ENCODE measurements at regions not wholly inside any gene's neighbourhood (a gene's known extent, or its start where the extent isn't known, plus 50 kb on each side); places are given as distances from the start of the nearest gene placed in this dataset.
A peak's percentile ranks its signal among the peaks of the same experiment; 100 is the strongest.

DNA sequence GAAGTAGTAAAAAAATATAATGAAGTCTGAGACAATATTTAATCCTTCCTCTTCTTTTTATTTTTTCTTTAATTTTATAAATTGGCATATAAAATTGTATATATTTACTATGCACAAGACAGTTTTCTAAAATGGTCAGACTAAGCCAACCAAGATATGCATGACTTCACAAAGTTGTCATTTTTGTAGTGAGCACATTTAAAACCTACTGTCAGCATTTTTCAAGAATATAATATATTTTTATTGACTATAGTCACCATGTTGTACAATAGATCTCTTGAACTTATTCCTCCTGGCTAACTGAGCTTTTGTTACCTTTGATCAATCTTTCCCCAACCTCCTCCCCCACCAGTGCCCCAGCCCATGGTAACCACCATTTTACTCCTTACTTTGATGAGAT, 129.2 kb downstream of the ATP6V1G3 start:
- no peaks in the 10 kb centered on the region for H3K36me3 ChIP-seq (replicated peaks in 1 of 2; ENCODE audit: control insufficient read depth in 1 of 2, insufficient read depth in 2 of 2, low read length in 2 of 2)
- no peak overlapping the region for H2AFZ ChIP-seq (ENCODE audit: low read length)
- H3K4me1 ChIP-seq (ENCODE audit: insufficient read depth, low read length): no peaks in the 10 kb centered on the region
- no peak overlapping the region for H3K9ac ChIP-seq (ENCODE audit: insufficient read depth, low read depth, low read length)
- no peaks in the 10 kb centered on the region for H3K9me3 ChIP-seq (ENCODE audit: low read length)
- POLR2A ChIA-PET: no interaction called here
- no peaks in the 10 kb centered on the region for H4K20me1 ChIP-seq (ENCODE audit: insufficient read depth, low read length)
- ATAC-seq (no peak), FAIRE-seq (no peak), DNase-seq (ENCODE audit: low spot score) (no peak)
- CTCF ChIA-PET (ENCODE audit: low intra/inter-chr PET ratio, low total read pairs): no interaction called here
- intact Hi-C loops (cut with micrococcal nuclease; ENCODE audit: unreplicated experiment): no loop called here
- H3K27ac ChIP-seq (ENCODE audit: extremely low read length, insufficient read depth, low read length): no peak overlapping the region
- no peak for TF ChIP-seq CREB1 (IDR thresholded peaks at IDR 0.05)
- no peak for TF ChIP-seq CREB1 (CRISPR knock-in tag; IDR thresholded peaks at IDR 0.05)
- TF ChIP-seq ZNF446 (CRISPR knock-in tag; IDR thresholded peaks at IDR 0.05): no peak
- no peak for TF ChIP-seq MBD4 (IDR thresholded peaks at IDR 0.05; ENCODE audit: borderline replicate concordance, low read length)
- peak; percentile 45 for TF ChIP-seq MAFF (IDR thresholded peaks at IDR 0.05; ENCODE audit: low read depth, low read length)
- TF ChIP-seq, protein P1, sequence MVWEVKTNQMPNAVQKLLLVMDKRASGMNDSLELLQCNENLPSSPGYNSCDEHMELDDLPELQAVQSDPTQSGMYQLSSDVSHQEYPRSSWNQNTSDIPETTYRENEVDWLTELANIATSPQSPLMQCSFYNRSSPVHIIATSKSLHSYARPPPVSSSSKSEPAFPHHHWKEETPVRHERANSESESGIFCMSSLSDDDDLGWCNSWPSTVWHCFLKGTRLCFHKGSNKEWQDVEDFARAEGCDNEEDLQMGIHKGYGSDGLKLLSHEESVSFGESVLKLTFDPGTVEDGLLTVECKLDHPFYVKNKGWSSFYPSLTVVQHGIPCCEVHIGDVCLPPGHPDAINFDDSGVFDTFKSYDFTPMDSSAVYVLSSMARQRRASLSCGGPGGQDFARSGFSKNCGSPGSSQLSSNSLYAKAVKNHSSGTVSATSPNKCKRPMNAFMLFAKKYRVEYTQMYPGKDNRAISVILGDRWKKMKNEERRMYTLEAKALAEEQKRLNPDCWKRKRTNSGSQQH (CRISPR knock-in tag; IDR thresholded peaks at IDR 0.05; ENCODE audit: low read depth): no peak
- peak; percentile 24 to 71; a peak in 3 of 4 replicates for TF ChIP-seq MAFK (conservative IDR thresholded peaks at IDR 0.05 in 1 of 2, IDR thresholded peaks at IDR 0.05 in 1 of 2; ENCODE audit: low read length in 2 of 2)
- no peak for TF ChIP-seq ZNF451 (CRISPR knock-in tag; IDR thresholded peaks at IDR 0.05)
- in situ Hi-C loops (cut with HindIII; ENCODE audit: extremely low pct_ligation_motif_present, low pct_unique_long_range_greater_than_20kb): no loop called here
- H3K79me2 ChIP-seq (ENCODE audit: insufficient read depth, low read length): no peaks in the 10 kb centered on the region
- BruUV-seq (replicated peaks): no TSS peak
- H3K4me2 ChIP-seq (ENCODE audit: low read depth, low read length): no peak overlapping the region
- no peak overlapping the region for H3K4me3 ChIP-seq (replicated peaks in 1 of 3; ENCODE audit: insufficient read depth in 1 of 3, low read depth in 2 of 3, low read length in 3 of 3)
- H3K27me3 ChIP-seq (ENCODE audit: control insufficient read depth in 1 of 2, insufficient read depth in 2 of 2, low read length in 2 of 2): no peaks in the 10 kb centered on the region

- Histone ChIP-seq H3K9ac (ENCODE audit: insufficient read depth, low read depth, low read length) (no peak overlapping the region), H3K4me3 (replicated peaks in 1 of 3; ENCODE audit: insufficient read depth in 1 of 3, low read depth in 2 of 3, low read length in 3 of 3) (no peak overlapping the region), H3K79me2 (ENCODE audit: insufficient read depth, low read length) (no peaks in the 10 kb centered on the region), H2AFZ (ENCODE audit: low read length) (no peak overlapping the region), H3K36me3 (replicated peaks in 1 of 2; ENCODE audit: control insufficient read depth in 1 of 2, insufficient read depth in 2 of 2, low read length in 2 of 2) (no peaks in the 10 kb centered on the region), H3K9me3 (ENCODE audit: low read length) (no peaks in the 10 kb centered on the region), H3K27ac (ENCODE audit: extremely low read length, insufficient read depth, low read length) (no peak overlapping the region), H4K20me1 (ENCODE audit: insufficient read depth, low read length) (no peaks in the 10 kb centered on the region), H3K4me1 (ENCODE audit: insufficient read depth, low read length) (no peaks in the 10 kb centered on the region), H3K27me3 (ENCODE audit: control insufficient read depth in 1 of 2, insufficient read depth in 2 of 2, low read length in 2 of 2) (no peaks in the 10 kb centered on the region), H3K4me2 (ENCODE audit: low read depth, low read length) (no peak overlapping the region)
- ATAC-seq (no peak), DNase-seq (ENCODE audit: low spot score) (no peak), FAIRE-seq (no peak)
- WGBS (ENCODE audit: low lambda C conversion rate): 2% methylated on average over 2 of the region's 2 CpGs
- intact Hi-C loops (cut with micrococcal nuclease; ENCODE audit: unreplicated experiment): no loop called here
- POLR2A ChIA-PET: no interaction called here
- in situ Hi-C loops (cut with HindIII; ENCODE audit: extremely low pct_ligation_motif_present, low pct_unique_long_range_greater_than_20kb): no loop called here
- peak; percentile 80 to 87 for TF ChIP-seq MAFK (conservative IDR thresholded peaks at IDR 0.05 in 1 of 2, IDR thresholded peaks at IDR 0.05 in 1 of 2; ENCODE audit: low read length in 2 of 2)
- TF ChIP-seq MAFF (IDR thresholded peaks at IDR 0.05; ENCODE audit: low read depth, low read length): peak; percentile 80
- TF ChIP-seq ZNF530 (CRISPR knock-in tag; IDR thresholded peaks at IDR 0.05; ENCODE audit: low read depth): no peak
- TF ChIP-seq ZNF737 (CRISPR knock-in tag; IDR thresholded peaks at IDR 0.05; ENCODE audit: borderline replicate concordance): no peak
- TF ChIP-seq SIN3B (IDR thresholded peaks at IDR 0.05; ENCODE audit: low read length): no peak
- TF ChIP-seq, protein P2, sequence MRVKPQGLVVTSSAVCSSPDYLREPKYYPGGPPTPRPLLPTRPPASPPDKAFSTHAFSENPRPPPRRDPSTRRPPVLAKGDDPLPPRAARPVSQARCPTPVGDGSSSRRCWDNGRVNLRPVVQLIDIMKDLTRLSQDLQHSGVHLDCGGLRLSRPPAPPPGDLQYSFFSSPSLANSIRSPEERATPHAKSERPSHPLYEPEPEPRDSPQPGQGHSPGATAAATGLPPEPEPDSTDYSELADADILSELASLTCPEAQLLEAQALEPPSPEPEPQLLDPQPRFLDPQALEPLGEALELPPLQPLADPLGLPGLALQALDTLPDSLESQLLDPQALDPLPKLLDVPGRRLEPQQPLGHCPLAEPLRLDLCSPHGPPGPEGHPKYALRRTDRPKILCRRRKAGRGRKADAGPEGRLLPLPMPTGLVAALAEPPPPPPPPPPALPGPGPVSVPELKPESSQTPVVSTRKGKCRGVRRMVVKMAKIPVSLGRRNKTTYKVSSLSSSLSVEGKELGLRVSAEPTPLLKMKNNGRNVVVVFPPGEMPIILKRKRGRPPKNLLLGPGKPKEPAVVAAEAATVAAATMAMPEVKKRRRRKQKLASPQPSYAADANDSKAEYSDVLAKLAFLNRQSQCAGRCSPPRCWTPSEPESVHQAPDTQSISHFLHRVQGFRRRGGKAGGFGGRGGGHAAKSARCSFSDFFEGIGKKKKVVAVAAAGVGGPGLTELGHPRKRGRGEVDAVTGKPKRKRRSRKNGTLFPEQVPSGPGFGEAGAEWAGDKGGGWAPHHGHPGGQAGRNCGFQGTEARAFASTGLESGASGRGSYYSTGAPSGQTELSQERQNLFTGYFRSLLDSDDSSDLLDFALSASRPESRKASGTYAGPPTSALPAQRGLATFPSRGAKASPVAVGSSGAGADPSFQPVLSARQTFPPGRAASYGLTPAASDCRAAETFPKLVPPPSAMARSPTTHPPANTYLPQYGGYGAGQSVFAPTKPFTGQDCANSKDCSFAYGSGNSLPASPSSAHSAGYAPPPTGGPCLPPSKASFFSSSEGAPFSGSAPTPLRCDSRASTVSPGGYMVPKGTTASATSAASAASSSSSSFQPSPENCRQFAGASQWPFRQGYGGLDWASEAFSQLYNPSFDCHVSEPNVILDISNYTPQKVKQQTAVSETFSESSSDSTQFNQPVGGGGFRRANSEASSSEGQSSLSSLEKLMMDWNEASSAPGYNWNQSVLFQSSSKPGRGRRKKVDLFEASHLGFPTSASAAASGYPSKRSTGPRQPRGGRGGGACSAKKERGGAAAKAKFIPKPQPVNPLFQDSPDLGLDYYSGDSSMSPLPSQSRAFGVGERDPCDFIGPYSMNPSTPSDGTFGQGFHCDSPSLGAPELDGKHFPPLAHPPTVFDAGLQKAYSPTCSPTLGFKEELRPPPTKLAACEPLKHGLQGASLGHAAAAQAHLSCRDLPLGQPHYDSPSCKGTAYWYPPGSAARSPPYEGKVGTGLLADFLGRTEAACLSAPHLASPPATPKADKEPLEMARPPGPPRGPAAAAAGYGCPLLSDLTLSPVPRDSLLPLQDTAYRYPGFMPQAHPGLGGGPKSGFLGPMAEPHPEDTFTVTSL (CRISPR knock-in tag; IDR thresholded peaks at IDR 0.05; ENCODE audit: borderline replicate concordance): no peak
- CTCF ChIA-PET (ENCODE audit: low intra/inter-chr PET ratio, low total read pairs): no interaction called here
- no TSS peak for BruUV-seq (replicated peaks)
Observed at GRCh38 chr1:198408716-198409115, 131.8 kb downstream of the ATP6V1G3 start.

Data from HepG2 (cell line).